ENCODE measurements at regions not wholly inside any gene's neighbourhood (a gene's known extent, or its start where the extent isn't known, plus 50 kb on each side); places are given as distances from the start of the nearest gene placed in this dataset.

DNA sequence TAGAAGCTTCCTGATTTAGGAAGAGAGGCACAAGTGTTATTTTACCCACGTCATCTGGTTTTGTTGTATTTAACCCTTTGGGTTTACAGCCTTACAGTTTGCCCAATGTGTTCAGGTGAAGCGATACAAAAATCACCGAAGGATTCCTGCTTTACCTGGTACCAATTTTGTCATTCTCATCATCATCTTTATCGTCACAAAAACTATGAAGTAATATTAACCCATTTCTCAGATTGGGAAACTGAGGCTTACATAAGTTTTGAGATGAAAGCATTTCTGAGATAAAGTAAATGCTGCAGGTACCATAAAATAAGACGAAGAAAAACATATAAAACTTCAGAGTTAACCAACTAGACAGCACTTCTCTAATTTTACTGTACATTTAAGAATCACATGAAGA lies 370.6 kb upstream of the OR4E1 start:
- no peak overlapping the region for H3K4me2 ChIP-seq (ENCODE audit: low read depth, low read length)
- no peaks in the 10 kb centered on the region for H3K9me1 ChIP-seq (ENCODE audit: insufficient read depth, low read length)
- no peaks in the 10 kb centered on the region for H3K4me1 ChIP-seq (ENCODE audit: control insufficient read depth, insufficient read depth, low read length)
- no peak overlapping the region for H3K4me3 ChIP-seq (ENCODE audit: insufficient read depth, low read depth, low read length)
- dilution Hi-C loops (cut with HindIII; ENCODE audit: low sequenced_read_pairs, unreplicated experiment): no loop called here
- POLR2A ChIA-PET (ENCODE audit: unreplicated experiment): no interaction called here
- no peak overlapping the region for H2AK5ac ChIP-seq (ENCODE audit: low read depth, low read length)
- no peaks in the 10 kb centered on the region for H4K20me1 ChIP-seq (ENCODE audit: insufficient read depth, low read length)
- H2BK120ac ChIP-seq (ENCODE audit: low read depth, low read length): no peak overlapping the region
- H3K9me3 ChIP-seq (ENCODE audit: control insufficient read depth, insufficient read depth, low read length): no peaks in the 10 kb centered on the region
- no peak overlapping the region for H3K14ac ChIP-seq (replicated peaks; ENCODE audit: low read depth, low read length)
- BruUV-seq (replicated peaks): no TSS peak
- no peak overlapping the region for H4K8ac ChIP-seq (ENCODE audit: low read depth in 2 of 2, low read length in 2 of 2)
- ATAC-seq (ENCODE audit: low read depth) (no peak), DNase-seq (no peak)
- no peak overlapping the region for H2BK15ac ChIP-seq (ENCODE audit: low read depth, low read length)
- no peak overlapping the region for H3K23ac ChIP-seq (ENCODE audit: low read depth, low read length)
- no peaks in the 10 kb centered on the region for H3K36me3 ChIP-seq (ENCODE audit: control insufficient read depth, insufficient read depth, low read length)
- no CpG with 5 or more reads among the region's 5 CpGs for WGBS, 2 experiments (ENCODE audit: extremely low coverage in 2 of 2, insufficient read length in 1 of 2)
- H3K27me3 ChIP-seq (ENCODE audit: control insufficient read depth, insufficient read depth, low read length): no peaks in the 10 kb centered on the region
- H3K79me1 ChIP-seq (ENCODE audit: low read depth in 1 of 2, low read length in 2 of 2): no peaks in the 10 kb centered on the region
- no peak overlapping the region for H3K27ac ChIP-seq (ENCODE audit: insufficient read depth, low read length)
- CTCF ChIA-PET: no interaction called here
- H3K56ac ChIP-seq (ENCODE audit: extremely low read depth, insufficient read depth, low read length): no peak overlapping the region
- H4K91ac ChIP-seq (ENCODE audit: insufficient read depth, low read depth, low read length): no peak overlapping the region
- H2AFZ ChIP-seq (replicated peaks; ENCODE audit: low read length, poor library complexity): no peak overlapping the region
- no peak overlapping the region for H2BK5ac ChIP-seq (ENCODE audit: low read depth, low read length, poor library complexity, severe bottlenecking)
- intact Hi-C loops (cut with micrococcal nuclease): no loop called here
- H3K4ac ChIP-seq (ENCODE audit: low read depth, low read length): no peak overlapping the region
- no peak overlapping the region for H2AK9ac ChIP-seq (replicated peaks; ENCODE audit: low read depth, low read length, poor library complexity)
- no peak overlapping the region for H3K9ac ChIP-seq (ENCODE audit: low read depth, low read length)
- no peak overlapping the region for H2BK20ac ChIP-seq (ENCODE audit: low read depth, low read length)
- H4K5ac ChIP-seq (ENCODE audit: low read depth, low read length): no peak overlapping the region
- TF ChIP-seq SMC3 (IDR thresholded peaks at IDR 0.05; ENCODE audit: low read depth, low read length): no peak
- no peak for TF ChIP-seq RAD21 (IDR thresholded peaks at IDR 0.05; ENCODE audit: low read length)
- TF ChIP-seq NFE2L2 (IDR thresholded peaks at IDR 0.05; ENCODE audit: low read depth, low read length): no peak
- TF ChIP-seq MAZ (IDR thresholded peaks at IDR 0.05; ENCODE audit: borderline replicate concordance, low read depth, low read length): no peak
- TF ChIP-seq, protein P1, sequence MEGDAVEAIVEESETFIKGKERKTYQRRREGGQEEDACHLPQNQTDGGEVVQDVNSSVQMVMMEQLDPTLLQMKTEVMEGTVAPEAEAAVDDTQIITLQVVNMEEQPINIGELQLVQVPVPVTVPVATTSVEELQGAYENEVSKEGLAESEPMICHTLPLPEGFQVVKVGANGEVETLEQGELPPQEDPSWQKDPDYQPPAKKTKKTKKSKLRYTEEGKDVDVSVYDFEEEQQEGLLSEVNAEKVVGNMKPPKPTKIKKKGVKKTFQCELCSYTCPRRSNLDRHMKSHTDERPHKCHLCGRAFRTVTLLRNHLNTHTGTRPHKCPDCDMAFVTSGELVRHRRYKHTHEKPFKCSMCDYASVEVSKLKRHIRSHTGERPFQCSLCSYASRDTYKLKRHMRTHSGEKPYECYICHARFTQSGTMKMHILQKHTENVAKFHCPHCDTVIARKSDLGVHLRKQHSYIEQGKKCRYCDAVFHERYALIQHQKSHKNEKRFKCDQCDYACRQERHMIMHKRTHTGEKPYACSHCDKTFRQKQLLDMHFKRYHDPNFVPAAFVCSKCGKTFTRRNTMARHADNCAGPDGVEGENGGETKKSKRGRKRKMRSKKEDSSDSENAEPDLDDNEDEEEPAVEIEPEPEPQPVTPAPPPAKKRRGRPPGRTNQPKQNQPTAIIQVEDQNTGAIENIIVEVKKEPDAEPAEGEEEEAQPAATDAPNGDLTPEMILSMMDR (conservative IDR thresholded peaks at IDR 0.05; ENCODE audit: low read depth, low read length): no peak
- TF ChIP-seq BHLHE40 (IDR thresholded peaks at IDR 0.05; ENCODE audit: low read depth, low read length): no peak
- no peak for TF ChIP-seq RFX5 (IDR thresholded peaks at IDR 0.05; ENCODE audit: low read depth, low read length)
- no peak for TF ChIP-seq USF2 (IDR thresholded peaks at IDR 0.05; ENCODE audit: low read depth, low read length)
- TF ChIP-seq ELK1 (IDR thresholded peaks at IDR 0.05; ENCODE audit: borderline replicate concordance, low read depth, low read length): no peak
- no peak for TF ChIP-seq POLR2A (IDR thresholded peaks at IDR 0.05; ENCODE audit: low read depth, low read length)
- no peak for TF ChIP-seq FOS (IDR thresholded peaks at IDR 0.05; ENCODE audit: low read depth, low read length)
- TF ChIP-seq RCOR1 (IDR thresholded peaks at IDR 0.05; ENCODE audit: insufficient replicate concordance, low read length): no peak
- no peak for TF ChIP-seq MAFK (IDR thresholded peaks at IDR 0.05; ENCODE audit: low read depth, low read length)
- no peak for TF ChIP-seq CEBPB (IDR thresholded peaks at IDR 0.05; ENCODE audit: low read depth, low read length)
- no peak for TF ChIP-seq CHD1 (IDR thresholded peaks at IDR 0.05; ENCODE audit: low read depth, low read length)
- TF ChIP-seq MXI1 (IDR thresholded peaks at IDR 0.05; ENCODE audit: borderline replicate concordance, low read depth, low read length): no peak
- no peak overlapping the region for H3K18ac ChIP-seq (ENCODE audit: low read depth, low read length)
- in situ Hi-C loops (cut with MboI; ENCODE audit: low sequenced_read_pairs): no loop called here

All from IMR-90 (cell line).